Hematopoietic multipotent progenitor cell treated with erythropoietin and hydrocortisone succinate and interleukin-3 and kit ligand, for 15 days (in vitro differentiated cells): ENCODE measurements at regions not wholly inside any gene's neighbourhood (a gene's known extent, or its start where the extent isn't known, plus 50 kb on each side); places are given as distances from the start of the nearest gene placed in this dataset.
"Not testable (repeated sequence)": the region's sequence is repeated elsewhere in the genome, so short reads cannot be mapped to it uniquely, and the experiment has no call there.

Source experiments
- DNase-seq: peaks from one replicate; pipeline ENCODE4 v3.0.0-alpha.2; 2015; ENCODE audit warnings: low spot score

DNA sequence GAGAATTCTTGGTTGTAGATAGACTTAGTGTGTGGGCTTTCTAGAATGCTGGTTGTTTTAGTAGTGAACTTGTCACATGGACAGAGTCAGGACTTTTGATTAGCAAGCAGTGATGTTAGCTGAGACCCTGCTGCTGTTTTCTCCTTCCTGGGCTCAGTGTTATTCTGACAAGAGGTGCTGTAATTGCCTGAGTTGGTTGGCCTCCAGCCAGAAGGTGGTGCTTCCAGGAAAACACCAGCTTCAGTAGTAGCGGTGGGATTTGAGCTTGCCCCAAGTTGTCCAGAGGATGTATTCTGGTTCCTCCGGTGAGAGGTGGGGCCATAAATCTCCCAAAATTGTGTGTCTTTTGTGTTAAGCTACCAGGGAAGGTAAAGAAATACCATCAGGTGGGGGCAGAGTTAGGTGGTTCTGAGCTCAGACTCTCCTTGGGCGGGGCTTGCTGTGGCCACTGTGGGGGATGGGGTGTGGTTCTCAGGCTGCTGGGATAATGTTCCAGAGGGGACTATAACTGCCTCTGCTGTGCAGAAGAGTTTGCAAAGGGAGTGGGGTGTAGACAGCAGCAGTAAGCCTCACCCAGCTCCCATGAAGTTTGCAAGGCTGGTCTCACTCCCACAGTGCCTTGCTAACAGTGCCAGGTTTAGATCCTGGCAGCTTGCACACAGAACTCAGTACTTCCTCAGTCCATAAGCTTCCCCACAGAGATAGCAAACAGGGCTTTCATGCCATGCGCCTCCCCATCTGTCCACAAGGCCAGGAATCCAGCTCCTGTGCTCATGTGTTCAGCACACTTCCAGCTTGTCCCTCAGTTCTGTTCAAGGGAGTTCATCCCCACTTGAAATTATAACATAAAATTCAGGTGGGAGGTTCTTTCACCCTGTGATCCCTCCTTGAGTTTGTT is 278.4 kb upstream of the PTCHD4 start:
- no peak for DNase-seq

GRCh38 chr6:48388044-48388443 is 277.0 kb upstream of the PTCHD4 start:
- no peak for DNase-seq

GRCh38 chr6:48378884-48379407 is 267.9 kb upstream of the PTCHD4 start:
- no peak for DNase-seq

- no peak for DNase-seq
These were observed 266.1 kb upstream of the PTCHD4 start for GRCh38 chr6:48377115-48377514.

DNA sequence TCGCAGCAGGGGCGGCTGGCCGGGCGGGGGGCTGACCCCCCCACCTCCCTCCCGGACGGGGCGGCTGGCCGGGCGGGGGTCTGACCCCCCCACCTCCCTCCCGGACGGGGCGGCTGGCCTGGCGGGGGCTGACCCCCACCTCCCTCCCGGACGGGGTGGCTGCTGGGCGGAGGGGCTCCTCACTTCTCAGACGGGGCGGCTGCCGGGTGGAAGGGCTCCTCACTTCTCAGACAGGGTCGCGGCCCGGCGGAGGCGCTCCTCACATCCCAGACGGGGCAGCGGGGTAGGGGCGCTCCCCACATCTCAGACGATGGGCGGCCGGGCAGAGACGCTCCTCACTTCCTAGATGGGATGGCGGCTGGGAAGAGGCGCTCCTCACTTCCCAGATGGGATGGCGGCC is 260.2 kb upstream of the PTCHD4 start:
- DNase-seq = not testable (repeated sequence)

- DNase-seq = no peak
These were observed 258.1 kb upstream of the PTCHD4 start for GRCh38 chr6:48369100-48369499.

DNA sequence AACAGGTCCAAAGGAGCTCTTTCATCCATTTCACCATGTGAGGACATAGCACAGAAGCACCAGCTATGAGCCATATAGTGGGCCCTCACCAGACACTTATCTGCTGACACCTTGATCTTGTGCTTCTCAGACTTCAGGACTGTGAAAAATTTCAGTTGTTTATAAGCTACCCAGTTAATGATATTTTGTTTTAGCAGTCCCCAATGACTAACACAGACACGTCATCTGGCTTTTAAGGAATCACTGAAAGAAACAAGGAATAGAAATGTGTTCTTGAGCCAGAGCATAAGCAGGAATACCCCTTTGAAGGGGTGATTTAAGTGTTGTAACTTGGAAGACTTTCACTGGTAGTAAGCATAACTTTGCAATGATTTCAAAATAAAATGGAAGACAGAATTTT is 214.7 kb upstream of the PTCHD4 start:
- DNase-seq = no peak

- DNase-seq = no peak
These were observed 207.7 kb upstream of the PTCHD4 start for GRCh38 chr6:48318670-48319069.

- DNase-seq = no peak
These were observed 204.9 kb upstream of the PTCHD4 start for GRCh38 chr6:48315915-48316314.

- DNase-seq = no peak
These were observed 204.2 kb upstream of the PTCHD4 start for GRCh38 chr6:48315051-48315719.

DNA sequence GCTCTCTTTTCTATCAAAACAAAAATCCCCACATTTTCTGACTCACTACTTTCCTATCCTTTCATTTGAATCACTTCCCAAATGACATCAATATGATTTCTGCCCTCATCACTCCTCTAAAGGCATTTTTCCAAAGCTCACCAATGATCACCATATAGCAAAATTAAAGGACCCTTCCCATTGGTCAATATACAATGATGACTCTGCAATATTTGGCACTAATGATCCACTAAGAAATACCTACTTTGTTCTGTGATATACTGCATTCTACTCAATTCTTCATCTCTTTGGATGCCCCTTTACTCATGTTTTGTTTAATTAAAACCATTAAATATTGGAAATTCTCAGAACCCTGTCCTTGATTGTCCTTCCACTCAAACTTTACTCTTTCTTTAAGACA is 200.3 kb upstream of the PTCHD4 start:
- no peak for DNase-seq

DNA sequence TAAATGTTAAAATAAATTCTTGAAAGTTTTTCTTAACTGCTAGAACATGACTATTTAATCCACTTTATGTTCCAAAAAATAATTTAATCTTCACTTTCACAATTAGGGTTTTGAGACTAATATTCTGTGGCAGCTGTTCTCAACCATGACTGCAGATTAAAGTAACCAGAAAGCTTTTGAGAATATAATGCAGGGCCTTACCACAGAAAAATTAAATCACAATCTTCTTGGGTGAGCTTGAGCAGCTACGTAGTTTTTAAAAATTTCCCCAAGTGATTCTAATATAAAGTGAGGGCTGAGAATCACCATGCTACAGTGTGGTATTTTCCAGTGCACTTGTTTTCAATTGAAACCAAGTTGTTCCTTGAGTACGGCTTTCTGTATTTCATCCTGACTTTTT is 196.6 kb upstream of the PTCHD4 start:
- no peak for DNase-seq

DNA sequence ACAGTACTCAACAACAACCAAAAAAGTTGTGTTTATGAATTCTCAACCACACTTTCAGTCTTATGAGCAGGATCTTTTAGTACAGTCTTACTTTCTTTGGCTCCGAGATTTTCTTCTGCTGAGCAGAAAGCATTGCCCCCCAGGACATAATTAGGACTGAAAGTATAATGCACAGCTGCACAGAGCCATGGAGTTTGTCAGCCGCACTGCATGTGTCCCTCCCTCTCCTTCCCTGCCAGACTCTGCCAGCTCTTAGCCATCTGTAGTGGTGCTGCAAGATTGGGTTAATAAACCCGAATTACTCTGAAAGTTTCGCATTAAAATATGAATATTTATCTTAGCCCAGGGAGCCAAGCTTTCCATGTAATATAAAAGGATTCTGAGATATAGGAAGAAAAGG is 179.6 kb upstream of the PTCHD4 start:
- DNase-seq = no peak

GRCh38 chr6:48289841-48290240 is 178.8 kb upstream of the PTCHD4 start:
- no peak for DNase-seq

DNA sequence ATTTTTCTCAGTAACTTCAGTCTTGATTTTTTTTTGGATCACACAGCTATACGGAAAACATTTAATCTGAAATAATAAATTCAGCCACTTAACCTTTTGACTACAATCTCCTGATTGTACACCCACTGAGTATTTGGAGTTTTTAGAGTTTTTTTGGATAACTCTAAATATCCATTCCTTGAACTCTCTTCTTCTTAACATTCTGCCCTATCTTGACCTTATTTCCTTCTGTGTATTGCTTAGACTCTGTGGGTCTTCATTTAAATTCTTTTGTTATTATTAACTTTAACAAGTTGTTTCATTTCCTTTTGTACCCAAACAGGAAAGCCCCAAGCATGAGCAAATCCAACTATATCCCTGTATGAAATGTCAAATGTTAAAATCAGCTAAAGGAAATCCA is 170.2 kb upstream of the PTCHD4 start:
- DNase-seq = no peak

- DNase-seq = no peak
These were observed 169.1 kb upstream of the PTCHD4 start for GRCh38 chr6:48280035-48280620.

DNA sequence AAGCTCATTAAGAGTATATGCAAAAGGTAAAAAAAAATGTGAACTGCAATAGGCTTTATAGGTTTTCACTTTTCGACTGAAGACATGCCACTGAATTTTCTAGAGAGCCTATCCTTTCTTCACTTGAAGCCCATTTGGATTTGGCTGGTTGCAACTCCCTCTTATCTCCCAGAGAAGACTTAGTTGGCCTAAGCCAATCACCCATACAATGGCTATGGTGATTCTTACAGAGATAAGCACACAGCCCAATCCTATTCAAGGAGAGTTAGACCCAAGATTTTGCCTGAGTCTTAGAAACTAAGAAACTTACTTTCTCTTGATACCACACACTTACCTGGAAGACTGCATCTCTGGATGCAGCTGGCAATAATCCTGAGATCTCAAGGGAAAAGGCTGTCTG is 167.3 kb upstream of the PTCHD4 start:
- DNase-seq = no peak

DNA sequence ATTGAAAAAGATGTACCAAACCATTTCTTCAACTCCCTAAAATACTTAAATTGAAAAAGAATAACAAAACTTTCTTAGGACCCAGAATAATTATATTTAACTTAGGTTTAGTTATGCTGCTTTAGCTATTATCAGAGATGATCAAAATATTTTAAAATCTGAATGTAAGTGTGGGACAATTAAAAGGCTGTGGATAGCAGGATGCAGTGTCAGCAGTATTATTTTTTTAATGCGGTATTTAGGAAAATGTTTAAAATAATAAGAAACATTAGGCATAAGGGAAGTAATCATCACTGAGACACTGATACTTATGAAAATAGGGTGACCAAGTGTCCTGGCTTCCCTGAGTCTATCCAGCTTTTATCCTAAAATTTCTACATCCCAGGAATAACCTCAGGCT is 161.5 kb upstream of the PTCHD4 start:
- no peak for DNase-seq

GRCh38 chr6:48255094-48255493 is 144.1 kb upstream of the PTCHD4 start:
- DNase-seq = no peak

- DNase-seq = no peak
These were observed 138.1 kb upstream of the PTCHD4 start for GRCh38 chr6:48249071-48249470.

DNA sequence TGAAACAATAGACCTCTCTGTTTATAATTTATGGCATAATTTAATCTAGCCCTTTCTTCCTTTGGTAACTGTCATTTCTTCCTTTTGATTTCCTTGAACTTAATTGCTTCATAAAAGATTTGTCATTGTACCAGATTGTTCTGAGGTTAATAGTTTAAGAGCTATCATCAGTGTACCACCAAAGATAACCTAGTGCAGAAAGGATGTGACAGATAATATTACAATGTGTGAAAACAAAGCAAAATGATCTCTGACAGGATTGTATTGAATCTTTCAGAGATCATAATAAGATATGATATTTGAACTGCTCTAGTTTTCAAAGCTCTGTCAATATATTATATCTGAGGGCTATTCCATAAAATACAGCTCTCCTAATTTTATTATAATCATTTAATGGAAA is 132.1 kb upstream of the PTCHD4 start:
- no peak for DNase-seq

GRCh38 chr6:48240287-48240686 is 129.3 kb upstream of the PTCHD4 start:
- DNase-seq = no peak

DNA sequence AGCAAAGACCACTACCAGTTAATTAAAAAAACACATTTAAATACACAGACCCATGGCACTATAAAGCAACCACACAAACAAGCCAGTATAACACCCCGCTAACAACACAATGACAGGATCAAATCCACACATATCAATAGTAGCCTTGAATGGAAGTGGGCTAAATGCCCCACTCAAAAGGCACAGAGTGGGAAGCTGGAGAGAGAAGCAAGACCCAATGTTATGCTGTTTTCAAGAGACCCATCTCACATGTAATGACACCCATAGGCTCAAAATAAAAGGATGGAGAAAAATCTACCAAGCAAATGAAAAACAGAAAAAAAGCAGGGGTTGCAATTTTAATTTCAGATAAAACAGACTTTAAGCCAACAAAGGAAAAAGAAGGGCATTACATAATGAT is 125.4 kb upstream of the PTCHD4 start:
- DNase-seq = no peak
